Mesendoderm (in vitro differentiated cells): ENCODE measurements at regions not wholly inside any gene's neighbourhood (a gene's known extent, or its start where the extent isn't known, plus 50 kb on each side); places are given as distances from the start of the nearest gene placed in this dataset. TPM values are rescaled to one million over a fixed set of nuclear protein-coding genes. Genes with fewer than 3 reads are reported as not detected.

Source experiments
- small RNA-seq: library from polyadenylated mRNA; stranded (forward); fragments of <200 nt; extraction: miRNeasy Mini kit (QIAGEN cat#:217004); gene quantifications from one replicate; pipeline ENCODE3, GENCODE V24; 2013; ENCODE audit not compliant: insufficient read depth

Small RNA genes lying in the stretch of these regions (small RNA-seq; reads per million reads assigned to genes)
- not detected for gene RNU6-266P
